Suppressor macrophage (primary cell): ENCODE measurements at regions not wholly inside any gene's neighbourhood (a gene's known extent, or its start where the extent isn't known, plus 50 kb on each side); places are given as distances from the start of the nearest gene placed in this dataset.

Experiments used
- DNase-seq, 4 experiments: peaks; one replicate each; pipeline ENCODE4 v3.0.0-alpha.2; 2020 to 2022

DNA sequence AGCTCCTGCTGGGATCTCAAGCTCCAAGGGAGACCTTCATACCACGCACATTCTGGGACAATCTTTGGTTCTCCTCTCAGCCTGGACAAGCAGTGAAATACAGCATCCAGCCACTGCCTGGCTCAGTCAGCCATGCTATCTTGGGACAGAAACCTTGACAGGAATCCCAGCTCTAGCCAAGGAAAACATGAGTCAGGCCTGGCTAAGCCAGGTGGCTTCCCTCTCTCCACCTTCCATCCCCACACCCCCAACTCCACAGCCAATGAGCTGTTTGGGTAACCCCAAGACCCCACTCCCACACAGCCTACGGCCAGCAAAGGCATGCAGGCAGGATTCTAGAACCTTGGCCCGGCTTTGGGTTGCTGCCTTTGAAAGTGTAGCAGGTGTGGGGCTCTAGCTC, 64.9 kb downstream of the MCFD2 start:
- no peak for DNase-seq

DNA sequence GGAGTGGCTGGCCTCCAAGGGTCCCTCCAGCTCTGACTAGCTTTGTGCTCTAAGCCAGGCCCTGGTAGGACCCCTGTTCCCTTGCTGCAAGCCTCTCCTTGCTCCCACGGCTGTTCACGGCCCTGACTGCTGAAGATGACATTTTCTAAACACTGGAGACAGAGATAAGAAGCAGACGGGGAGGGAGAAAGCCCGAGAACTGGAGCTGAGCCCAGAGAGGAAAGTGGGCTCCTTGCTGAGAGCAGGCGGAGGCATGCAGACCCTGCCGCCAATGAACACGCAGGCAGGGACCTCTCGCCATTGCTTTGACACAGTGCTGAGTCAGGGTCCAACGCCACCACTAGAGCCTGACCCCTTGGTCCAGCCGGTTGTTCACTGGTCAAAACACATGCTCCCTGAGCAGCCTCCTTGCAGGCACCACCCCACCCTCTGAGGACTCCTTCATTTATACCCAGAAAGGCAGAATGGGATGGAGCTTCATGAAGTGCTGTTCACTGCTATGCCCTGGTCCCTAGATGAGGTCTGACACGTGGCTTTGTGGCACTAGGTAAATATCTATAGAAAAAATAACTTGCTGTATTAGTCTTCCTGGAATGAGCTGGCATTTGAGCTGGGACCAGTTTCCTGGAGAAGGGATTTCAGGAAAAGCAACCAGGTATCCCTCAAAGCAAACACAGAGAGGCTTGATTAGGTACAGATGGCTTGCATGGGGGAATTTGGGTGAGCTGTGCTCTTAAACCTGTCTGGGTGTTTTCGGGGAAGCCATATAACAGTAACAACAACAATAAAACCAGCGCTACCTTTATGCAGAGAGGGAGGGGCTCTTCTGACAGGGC, 65.7 kb downstream of the MCFD2 start:
- no peak for DNase-seq

DNA sequence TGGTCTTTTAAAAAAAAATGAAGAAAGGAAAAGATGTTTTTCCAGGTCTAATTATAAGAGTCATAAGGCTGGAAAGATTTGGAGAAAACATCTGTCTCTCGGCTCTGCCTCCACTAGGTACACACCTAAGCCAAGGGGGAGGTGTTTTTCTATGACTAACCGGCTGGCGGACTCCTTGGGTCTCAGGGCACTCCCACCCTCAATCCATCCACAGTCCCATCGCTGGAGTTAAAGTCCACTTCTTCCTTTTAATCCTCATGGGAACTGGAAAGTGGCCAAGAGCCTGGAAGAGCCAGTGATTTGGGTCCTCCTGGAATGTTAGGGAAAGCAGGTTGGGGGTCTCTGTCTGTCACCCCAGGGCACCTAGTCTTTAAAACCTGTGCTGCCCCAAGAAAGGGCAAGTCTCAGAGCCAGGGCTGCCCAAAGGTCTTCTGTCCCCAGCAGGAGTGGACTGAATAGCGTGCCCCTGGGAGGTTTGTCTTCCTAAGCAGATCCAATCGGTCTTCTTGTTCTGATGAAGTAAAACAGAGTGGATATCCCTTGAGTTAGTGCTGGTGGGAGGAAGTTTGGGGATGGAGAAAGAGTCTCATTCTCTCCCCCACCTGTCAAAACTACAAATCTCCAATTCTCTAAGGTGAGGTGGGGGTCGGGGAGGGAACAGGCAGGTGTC, 66.4 kb downstream of the MCFD2 start:
- no peak for DNase-seq

DNA sequence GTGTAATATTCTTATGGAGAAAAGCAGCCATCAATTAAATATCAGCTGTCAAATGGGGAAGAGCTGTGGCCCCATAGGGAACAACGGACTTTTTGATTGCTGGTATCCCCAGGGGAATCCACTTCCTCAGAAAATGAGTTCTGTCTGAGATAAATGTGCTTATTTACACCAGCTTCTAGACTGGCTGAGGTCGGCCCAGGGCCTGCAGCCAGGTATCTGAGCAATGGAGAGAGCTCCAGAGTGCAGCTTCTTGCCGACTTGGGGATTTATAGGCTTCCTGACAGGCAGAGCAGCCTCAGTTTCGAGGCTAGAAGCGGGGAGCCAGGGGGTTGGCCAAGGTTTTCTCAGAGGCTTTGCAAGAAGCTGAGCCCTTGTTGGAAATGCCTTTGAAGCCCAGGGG, 67.2 kb downstream of the MCFD2 start:
- peak in 3 of 4 experiments; percentile 14 to 39 (median 27) for DNase-seq

DNA sequence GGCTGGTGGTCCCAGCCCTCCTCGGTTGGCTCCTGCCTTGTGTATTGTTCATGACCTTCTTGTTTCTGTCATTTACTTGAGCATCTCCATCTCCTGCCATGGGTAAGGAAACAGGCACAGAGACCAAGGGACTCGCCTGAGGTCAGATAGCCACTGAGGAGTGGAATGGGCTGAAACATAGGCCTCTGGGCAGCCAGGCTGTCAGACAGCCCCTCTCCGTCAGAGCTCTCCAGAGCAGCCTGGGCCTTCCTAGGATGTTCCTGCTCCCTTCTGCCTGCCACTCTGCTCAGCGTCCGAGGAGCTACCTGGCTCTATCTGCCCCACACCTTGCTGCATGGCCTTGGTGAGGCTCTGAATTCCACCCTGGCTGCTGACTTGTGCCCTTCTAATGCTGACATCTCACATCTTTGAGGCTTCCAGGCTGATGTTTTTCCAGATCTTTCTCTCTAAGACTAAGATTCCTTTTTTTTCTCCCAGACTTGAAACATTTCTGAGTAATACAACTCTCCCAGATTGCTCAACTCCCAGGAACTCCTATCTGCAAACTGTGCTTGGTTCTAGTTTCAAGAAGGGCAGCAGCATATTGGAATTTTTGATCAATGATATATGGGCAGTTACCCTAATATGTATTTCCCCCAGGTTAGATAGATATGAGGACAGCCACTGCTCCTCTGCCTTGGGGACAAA, 67.7 kb downstream of the MCFD2 start:
- no peak for DNase-seq

DNA sequence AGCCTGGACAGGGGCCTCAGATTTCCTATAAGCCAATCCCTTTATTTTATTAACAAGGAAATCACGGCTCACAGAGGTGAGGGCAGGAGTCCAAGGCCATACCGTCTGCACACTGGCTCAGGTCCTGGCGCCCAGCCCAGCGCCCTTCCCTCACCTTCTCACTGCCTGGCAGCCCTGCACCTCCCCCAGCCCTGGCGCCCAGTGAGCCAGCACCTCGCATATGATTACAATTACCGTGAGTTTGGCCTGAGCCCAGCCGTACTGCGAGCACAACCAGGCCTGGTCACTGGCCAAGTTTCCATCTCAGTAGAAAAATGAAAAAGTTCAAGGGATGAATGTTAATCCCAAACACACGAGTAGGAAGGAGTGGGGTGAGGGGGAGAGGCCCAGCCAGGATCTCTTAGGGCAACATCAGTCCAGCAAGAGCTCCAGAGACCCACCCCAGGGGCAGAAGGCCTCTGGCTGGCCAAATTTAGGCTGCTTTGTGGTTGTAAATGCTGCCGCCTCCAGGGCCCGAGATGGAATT, 68.4 kb downstream of the MCFD2 start:
- DNase-seq: no peak

DNA sequence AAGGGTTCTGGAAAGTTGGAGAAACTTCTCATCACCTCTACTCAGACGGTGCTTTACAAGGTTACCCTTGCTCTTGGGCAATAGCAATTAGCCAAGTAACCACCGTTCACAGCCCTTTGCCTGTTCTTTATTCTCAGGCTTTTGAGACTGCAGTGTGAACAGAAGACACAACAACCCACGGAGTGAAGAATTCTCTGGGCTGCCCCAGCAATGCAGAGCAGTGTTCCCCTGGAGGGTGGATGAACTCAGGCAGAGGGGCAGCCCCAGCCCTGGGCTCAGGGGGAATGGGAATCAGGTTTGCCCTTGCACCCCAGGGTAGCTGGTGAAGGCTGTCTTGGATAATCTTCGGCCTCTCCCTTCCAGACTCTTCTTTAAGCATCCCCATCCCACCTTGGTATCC, 69.1 kb downstream of the MCFD2 start:
- DNase-seq: no peak

DNA sequence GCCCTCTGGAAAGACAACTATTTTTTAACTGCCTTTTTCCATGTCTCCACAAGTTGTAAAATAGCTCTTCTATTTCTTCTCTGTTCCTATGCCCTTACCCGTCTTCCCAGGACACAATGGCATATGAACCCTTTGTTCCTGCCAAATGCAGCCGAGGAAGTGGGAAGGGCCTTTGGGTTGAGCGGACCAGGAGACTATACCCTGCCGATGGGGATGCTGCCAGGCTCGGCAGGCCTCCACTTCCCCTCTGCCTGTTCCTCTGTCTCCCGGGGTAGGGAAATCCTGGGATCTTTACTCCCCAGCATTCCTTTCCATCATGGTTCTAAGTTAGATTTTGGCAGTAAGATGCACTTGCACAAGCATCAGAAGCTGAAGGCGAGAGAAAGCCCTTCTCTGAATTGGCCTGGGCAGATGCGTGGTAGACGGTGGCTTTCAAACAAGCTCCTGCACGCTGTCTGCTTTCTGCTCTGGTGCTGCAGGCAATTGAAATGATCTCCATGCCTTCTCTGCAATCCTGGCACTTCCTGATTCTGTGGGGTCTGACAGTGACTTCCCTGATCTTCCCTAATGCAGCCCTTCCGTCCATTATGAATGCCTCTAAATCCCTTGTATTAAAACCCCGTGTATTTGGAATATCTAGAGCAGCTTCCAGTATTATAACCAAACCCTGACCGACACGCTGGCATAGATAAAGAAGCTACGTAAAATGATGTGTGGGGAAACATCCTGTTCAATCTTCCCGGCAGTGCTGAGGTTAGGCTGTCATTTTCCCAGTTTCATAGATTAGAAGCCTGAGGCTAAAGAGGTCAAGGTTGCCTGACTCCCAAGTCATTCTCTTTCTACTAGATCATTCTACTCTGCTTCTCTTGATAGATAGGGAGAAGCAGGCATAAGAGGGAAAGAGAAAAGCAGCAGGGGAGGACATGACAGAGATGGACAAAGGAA, 69.8 kb downstream of the MCFD2 start:
- peak in 3 of 4 experiments; percentile 16 to 46 (median 37) for DNase-seq

DNA sequence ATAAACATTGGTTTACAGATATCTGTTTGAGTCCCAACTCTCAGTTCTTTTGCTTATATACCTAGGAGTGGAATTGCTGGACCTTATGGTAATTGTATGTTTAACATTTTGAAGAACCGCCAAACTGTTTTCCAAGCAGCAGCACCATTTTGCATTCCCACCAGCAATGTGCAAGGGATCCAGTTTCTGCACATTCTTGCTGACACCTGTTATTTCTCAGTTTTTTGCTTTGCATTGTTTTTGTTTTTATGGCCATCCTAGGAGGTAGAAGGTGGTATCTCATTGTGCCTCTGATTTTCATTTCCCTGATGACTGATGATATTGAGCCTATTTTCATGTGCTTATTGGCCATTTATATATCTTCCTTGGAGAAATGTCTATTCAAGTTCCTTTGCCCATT, 71.2 kb downstream of the MCFD2 start:
- no peak for DNase-seq

DNA sequence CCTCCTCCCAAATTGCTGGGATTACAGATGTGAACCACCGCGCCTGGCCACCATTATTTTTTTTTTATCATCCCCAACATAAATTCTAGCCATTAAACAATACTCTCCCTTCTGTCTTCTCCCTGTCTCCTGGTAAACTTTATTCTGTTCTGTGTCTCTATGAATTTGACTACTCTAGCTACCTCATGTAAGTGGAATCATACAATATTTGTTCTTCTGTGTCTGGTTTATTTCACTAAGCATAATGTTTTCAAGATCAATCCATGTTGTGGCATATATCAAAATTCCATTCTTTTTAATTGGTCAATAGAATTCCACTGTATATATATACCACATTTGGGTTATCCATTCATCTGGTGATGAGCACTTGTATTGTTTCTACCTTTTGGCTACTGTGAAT, 71.6 kb downstream of the MCFD2 start:
- no peak for DNase-seq

DNA sequence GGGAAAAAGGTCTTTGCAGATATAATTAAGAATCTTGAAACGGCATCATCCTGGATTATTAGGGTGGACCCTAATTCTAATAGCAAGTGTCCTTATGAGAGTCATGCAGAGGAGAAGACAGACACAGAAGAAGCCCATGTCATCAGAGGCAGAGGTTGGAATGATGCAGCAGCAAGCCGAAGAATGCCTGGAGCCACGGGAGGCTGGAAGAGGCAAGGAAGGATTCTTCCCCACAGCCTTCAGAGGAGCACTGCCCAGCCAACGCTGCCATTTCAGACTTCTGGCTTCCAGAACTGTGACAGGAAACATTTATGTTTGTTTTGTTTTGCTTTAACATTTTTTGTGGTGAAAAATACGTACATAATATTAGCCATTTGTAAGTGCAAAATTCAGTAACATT, 72.3 kb downstream of the MCFD2 start:
- DNase-seq: no peak

DNA sequence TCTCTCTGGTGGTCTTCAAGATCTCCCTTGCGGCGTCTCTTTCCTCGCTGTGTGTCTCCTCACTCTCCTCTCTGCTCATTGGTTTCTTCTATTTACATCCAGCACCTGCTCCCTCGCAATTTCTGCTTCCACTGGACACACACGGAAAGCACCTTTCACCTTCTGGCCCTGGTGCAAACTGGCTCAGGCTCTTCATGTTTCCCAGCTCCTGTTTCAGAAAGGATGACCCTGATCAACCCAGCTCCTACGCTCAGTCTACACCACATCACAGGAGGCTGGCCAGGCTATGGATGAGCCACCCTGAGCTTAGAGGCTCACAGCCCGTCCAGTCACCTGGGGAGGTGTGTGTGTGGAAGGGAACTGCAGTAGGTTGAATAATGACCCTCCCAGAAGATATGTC, 72.7 kb downstream of the MCFD2 start:
- DNase-seq: no peak

DNA sequence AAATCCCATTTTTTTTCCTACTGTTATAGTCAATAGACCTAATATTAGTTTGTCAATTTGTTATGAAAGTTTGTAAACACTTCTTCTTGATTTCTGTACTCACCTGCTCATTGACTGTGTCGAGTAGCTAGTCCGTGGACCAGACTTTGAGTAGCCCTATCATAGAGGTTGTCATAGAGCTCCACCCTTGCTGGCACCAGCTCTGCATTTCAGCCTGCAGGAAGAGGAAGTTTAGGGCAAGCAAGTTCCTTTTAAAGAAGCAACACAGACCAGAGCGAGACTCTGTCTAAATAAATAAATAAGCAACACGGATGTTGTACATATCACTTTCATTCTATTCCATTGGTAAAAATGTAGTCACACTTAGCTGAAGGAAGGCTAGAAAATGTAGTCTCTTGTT, 74.0 kb downstream of the MCFD2 start:
- peak; percentile 41 to 82 (median 72) for DNase-seq

DNA sequence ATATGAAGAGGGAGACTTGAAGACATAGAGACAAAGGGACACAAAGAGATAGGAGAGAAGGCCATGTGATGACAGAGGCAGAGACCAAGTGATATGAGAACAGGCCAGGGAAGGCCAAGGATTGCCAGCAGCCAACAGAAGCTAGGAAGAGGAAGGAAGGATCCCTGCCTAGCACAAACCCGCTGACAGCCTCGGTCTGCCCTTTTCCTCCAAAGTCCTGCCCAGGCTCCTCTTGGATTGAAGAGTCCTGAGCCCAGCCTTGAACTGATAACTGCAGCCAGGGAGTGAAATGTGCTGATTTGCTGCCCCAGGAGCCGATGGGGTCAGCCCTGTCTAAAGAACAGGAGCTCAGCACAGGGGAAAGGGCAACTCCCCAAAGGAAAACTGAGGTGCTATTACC, 76.6 kb downstream of the MCFD2 start:
- DNase-seq: no peak

DNA sequence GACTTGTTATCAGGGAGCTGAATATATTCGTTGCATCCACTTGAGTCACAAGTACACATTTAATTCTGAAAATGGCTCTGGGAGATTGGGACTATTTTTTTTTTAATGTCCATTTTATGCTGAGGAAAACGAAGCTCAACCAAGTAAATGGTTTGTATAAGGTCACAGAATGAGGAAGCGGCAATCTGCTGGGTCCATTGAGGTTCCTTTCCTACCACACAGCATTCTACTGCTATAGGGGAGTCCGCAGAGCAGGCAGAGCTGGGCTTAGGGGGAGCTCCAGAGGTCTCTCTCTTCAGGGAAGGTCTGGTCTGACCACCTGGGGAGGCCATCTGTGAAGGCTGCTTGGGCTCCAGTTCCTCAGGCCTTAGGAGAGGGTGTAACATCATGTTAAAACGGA, 77.9 kb downstream of the MCFD2 start:
- peak in 3 of 4 experiments; percentile 8 to 24 (median 17) for DNase-seq

DNA sequence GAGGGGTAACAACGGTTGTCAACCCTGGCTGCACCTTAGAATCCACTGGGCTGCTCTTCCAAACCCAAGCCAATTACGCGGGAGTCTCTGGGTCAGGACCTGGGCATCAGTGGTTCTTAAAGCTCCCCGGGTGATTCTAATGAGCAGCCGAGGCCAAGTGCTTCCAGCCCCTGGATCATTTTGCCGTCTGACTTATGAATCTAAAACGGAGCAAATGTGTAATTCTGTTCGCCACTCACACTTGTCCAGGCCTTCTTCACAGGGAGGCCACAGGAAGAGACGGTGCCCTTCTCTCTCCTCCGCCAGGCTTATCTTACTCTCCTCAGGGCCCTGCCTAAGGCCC, 78.5 kb downstream of the MCFD2 start:
- DNase-seq: no peak

DNA sequence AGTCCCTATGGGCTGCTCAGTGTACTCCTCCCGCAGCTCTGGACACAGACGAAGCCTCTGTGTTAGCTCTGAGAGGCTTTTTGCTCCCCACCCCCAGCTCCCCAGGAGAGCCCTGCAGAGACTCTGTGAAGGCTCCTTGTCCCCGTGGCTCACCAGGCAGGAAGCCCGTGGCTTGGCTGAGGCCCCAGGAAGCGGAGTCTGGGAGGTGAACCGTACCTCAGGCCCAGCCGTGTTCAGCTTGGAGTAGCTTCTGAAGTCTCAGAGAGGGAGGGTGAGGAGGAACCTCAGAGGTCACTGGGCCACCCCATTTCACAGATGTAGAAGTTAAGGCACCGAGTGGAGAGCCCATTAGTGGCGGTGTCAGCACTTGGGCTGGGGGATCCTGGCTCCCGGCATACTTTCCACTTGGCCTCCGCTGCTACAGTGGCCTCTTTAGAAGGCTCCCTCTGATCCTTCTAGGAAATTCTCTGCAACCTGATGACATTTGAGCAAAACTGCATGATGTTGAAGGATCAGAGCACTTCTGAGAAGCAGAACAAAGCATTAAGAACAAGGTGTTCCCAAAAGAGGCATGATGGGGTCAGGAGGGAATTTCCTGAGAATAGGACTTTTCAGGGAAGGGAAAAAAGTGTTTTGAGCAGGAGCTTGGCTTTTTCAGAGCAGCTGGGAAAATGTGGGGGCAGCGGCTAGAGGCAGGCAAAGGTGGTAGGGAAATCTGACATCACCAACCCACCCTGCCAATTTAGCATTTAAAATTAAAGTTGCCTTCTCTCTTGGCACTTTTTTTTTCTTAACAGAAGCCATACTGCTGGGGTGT, 79.1 kb downstream of the MCFD2 start:
- DNase-seq: no peak

DNA sequence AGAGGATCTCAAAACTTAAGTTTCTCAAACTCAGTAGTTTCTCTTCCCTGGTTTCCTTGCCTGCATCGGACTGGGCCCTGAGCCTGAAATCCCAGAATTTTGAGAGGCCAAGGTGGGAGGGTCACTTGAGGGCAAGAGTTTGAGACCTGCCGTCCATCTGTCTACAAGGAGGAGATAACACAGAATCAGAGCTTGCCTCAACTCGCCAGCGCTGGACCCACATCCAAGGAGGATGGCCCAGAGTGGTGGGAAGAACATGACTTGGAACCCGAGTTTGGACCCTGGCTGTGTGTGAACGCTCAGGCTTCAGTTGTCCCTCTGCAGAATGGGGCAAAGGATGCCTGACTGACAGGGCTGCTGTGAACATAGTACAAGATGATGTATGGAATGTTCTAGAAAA, 80.1 kb downstream of the MCFD2 start:
- no peak for DNase-seq

DNA sequence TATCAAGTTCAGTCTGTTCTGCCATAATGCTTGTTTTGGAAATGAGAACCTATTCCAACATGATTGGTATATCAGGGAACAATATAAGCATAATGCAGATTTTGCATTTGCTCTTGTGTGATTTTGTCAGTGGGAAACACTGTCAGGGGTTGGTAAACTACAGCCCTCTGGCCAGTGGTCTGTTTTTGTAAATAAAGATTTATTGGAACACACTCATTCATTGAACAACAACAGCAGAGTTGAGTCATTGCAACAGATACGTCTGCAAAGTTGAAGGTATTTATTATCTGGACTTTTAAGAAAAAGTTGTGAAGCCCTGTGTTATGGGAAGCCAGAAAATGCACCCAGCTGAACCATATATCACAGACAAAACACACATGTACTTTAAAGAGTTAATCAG, 83.1 kb downstream of the MCFD2 start:
- DNase-seq: no peak

DNA sequence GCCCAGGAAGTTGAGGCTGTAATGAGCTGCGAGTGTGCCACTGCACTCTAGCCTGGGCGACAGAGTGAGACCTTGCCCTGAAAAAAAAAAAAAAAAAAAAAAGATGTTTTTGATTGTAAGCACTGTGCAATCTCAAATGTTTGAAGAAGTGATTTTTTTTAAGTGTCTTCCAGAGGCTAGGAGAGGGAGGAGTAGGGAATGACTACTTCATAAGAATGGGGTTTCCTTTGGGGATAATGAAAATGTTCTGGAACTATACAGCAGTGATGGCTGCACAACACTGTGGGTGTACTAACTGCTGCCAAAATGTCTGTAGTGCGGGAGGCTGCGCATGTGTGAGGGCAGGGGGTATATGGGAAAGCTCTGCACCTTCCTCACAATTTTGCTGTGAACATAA, 83.7 kb downstream of the MCFD2 start:
- no peak for DNase-seq

DNA sequence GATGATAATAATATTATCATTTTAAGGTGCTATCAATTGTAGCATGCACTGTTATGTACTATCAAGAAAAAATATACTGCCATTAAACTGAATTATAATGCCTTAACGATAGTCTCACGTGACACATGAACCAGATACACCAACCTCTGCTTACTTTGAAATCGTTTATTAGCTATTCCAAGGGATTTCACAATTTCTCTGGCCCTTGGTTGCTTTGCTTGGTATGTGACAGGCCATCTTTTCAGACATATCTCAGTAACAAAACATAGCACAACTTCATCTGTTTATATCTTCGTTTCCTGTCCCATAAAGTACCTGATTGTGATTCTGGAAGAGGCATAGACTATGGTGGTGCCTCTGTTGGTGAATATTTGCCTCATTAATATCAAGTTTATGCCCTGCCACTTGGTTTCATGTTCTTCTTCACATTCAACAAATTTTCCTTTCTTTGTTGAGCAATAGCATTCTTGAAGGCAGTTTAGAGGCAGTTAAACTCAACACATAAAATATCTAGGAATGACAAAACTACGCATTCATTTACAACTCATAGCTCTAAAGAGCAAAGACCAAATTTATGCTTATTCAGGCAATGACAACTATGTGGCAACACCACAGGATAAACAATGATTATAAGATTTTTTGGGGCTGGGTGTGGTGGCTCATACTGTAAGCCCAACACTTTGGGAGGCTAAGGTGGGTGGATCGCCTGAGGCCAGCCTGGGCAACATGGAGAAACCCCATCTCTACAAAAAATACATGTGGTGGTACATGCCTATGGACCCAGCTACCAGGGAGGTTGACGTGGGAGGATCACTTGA, 84.3 kb downstream of the MCFD2 start:
- no peak for DNase-seq
